GM21367 (cell line): ENCODE measurements at regions not wholly inside any gene's neighbourhood (a gene's known extent, or its start where the extent isn't known, plus 50 kb on each side); places are given as distances from the start of the nearest gene placed in this dataset.
"Not testable (repeated sequence)": the region's sequence is repeated elsewhere in the genome, so short reads cannot be mapped to it uniquely, and the experiment has no call there.

Experiments used
- ATAC-seq: cut with Tn5 transposase; IDR thresholded peaks from one replicate; pipeline ENCODE4 v1.9.1; 2021; ENCODE audit not compliant: unreplicated experiment

GRCh38 chr6:105744815-105745214, 341.3 kb upstream of the PRDM1 start:
- ATAC-seq, result no peak

GRCh38 chr6:105740946-105741645, 338.2 kb upstream of the PREP start:
- no peak for ATAC-seq

- no peak for ATAC-seq
Observed at GRCh38 chr6:105739764-105740163, 336.9 kb upstream of the PREP start.

- no peak for ATAC-seq
Observed at GRCh38 chr6:105733556-105734162, 330.8 kb upstream of the PREP start.

- no peak for ATAC-seq
Observed at GRCh38 chr6:105728995-105729394, 326.1 kb upstream of the PREP start.

- no peak for ATAC-seq
Observed at GRCh38 chr6:105726902-105727655, 324.2 kb upstream of the PREP start.

- no peak for ATAC-seq
Observed at GRCh38 chr6:105714846-105715245, 312.0 kb upstream of the PREP start.

GRCh38 chr6:105713474-105714118, 310.7 kb upstream of the PREP start:
- ATAC-seq, result no peak

- ATAC-seq, result no peak
Observed at GRCh38 chr6:105711216-105711615, 308.3 kb upstream of the PREP start.

- ATAC-seq, result no peak
Observed at GRCh38 chr6:105705608-105706007, 302.7 kb upstream of the PREP start.

- ATAC-seq, result no peak
Observed at GRCh38 chr6:105695461-105695860, 292.6 kb upstream of the PREP start.

GRCh38 chr6:105692613-105693215, 289.8 kb upstream of the PREP start:
- no peak for ATAC-seq

GRCh38 chr6:105691971-105692370, 289.1 kb upstream of the PREP start:
- no peak for ATAC-seq

- ATAC-seq, result no peak
Observed at GRCh38 chr6:105691081-105691480, 288.2 kb upstream of the PREP start.

- no peak for ATAC-seq
Observed at GRCh38 chr6:105688573-105688972, 285.7 kb upstream of the PREP start.

GRCh38 chr6:105686793-105687192, 283.9 kb upstream of the PREP start:
- ATAC-seq, result not testable (repeated sequence)

GRCh38 chr6:105681061-105681460, 278.2 kb upstream of the PREP start:
- ATAC-seq, result no peak

- no peak for ATAC-seq
Observed at GRCh38 chr6:105680131-105680530, 277.2 kb upstream of the PREP start.

- no peak for ATAC-seq
Observed at GRCh38 chr6:105678516-105678915, 275.6 kb upstream of the PREP start.

GRCh38 chr6:105677671-105678475, 275.0 kb upstream of the PREP start:
- no peak for ATAC-seq
